ENCODE measurements at regions not wholly inside any gene's neighbourhood (a gene's known extent, or its start where the extent isn't known, plus 50 kb on each side); places are given as distances from the start of the nearest gene placed in this dataset.
A peak's percentile ranks its signal among the peaks of the same experiment; 100 is the strongest.

GRCh38 chr2:236694146-236694888, 124.7 kb downstream of the ACKR3 start:
- no peak for DNase-seq (ENCODE audit: low read depth, low spot score)
- no peak for TF ChIP-seq CTCF (conservative IDR thresholded peaks at IDR 0.05)
- no peaks in the 10 kb centered on the region for H3K27me3 Mint-ChIP-seq (ENCODE audit: low read depth)
- H3K9me3 Mint-ChIP-seq: no peaks in the 10 kb centered on the region
- no peak overlapping the region for H3K4me3 Mint-ChIP-seq
- no peaks in the 10 kb centered on the region for H3K36me3 Mint-ChIP-seq (ENCODE audit: low read depth)
- H3K27ac Mint-ChIP-seq (ENCODE audit: unreplicated experiment): no peak overlapping the region
- H3K4me1 Mint-ChIP-seq: peaks cover 29% of the 10 kb centered on the region

GRCh38 chr2:236696834-236697233, 127.2 kb downstream of the ACKR3 start:
- Mint-ChIP-seq H3K36me3 (ENCODE audit: low read depth) (no peaks in the 10 kb centered on the region), H3K27ac (ENCODE audit: unreplicated experiment) (no peak overlapping the region), H3K9me3 (no peaks in the 10 kb centered on the region), H3K4me3 (no peak overlapping the region), H3K4me1 (peaks cover 27% of the 10 kb centered on the region), H3K27me3 (ENCODE audit: low read depth) (no peaks in the 10 kb centered on the region)
- no peak for TF ChIP-seq CTCF (conservative IDR thresholded peaks at IDR 0.05)
- DNase-seq (ENCODE audit: low read depth, low spot score): no peak

GRCh38 chr2:236698016-236698627, 128.5 kb downstream of the ACKR3 start:
- peaks cover 34% of the 10 kb centered on the region for H3K4me1 Mint-ChIP-seq
- DNase-seq (ENCODE audit: low read depth, low spot score): no peak
- TF ChIP-seq CTCF (conservative IDR thresholded peaks at IDR 0.05): no peak
- no peak overlapping the region for H3K27ac Mint-ChIP-seq (ENCODE audit: unreplicated experiment)
- no peaks in the 10 kb centered on the region for H3K27me3 Mint-ChIP-seq (ENCODE audit: low read depth)
- H3K36me3 Mint-ChIP-seq (ENCODE audit: low read depth): no peaks in the 10 kb centered on the region
- no peaks in the 10 kb centered on the region for H3K9me3 Mint-ChIP-seq
- no peak overlapping the region for H3K4me3 Mint-ChIP-seq

- Mint-ChIP-seq H3K27ac (ENCODE audit: unreplicated experiment) (peak overlapping the region; percentile 51), H3K36me3 (ENCODE audit: low read depth) (no peaks in the 10 kb centered on the region), H3K4me1 (peaks cover 20% of the 10 kb centered on the region), H3K9me3 (no peaks in the 10 kb centered on the region), H3K27me3 (ENCODE audit: low read depth) (no peaks in the 10 kb centered on the region), H3K4me3 (no peak overlapping the region)
- TF ChIP-seq CTCF (conservative IDR thresholded peaks at IDR 0.05): no peak
- DNase-seq (ENCODE audit: low read depth, low spot score): no peak
Measured at GRCh38 chr2:236700703-236701102, 131.1 kb downstream of the ACKR3 start.

- peak overlapping the region; percentile 59 for H3K27ac Mint-ChIP-seq (ENCODE audit: unreplicated experiment)
- no peaks in the 10 kb centered on the region for H3K9me3 Mint-ChIP-seq
- no peak for DNase-seq (ENCODE audit: low read depth, low spot score)
- H3K27me3 Mint-ChIP-seq (ENCODE audit: low read depth): no peaks in the 10 kb centered on the region
- no peak for TF ChIP-seq CTCF (conservative IDR thresholded peaks at IDR 0.05)
- H3K4me3 Mint-ChIP-seq: no peak overlapping the region
- H3K36me3 Mint-ChIP-seq (ENCODE audit: low read depth): no peaks in the 10 kb centered on the region
- H3K4me1 Mint-ChIP-seq: peaks cover 20% of the 10 kb centered on the region
Measured at GRCh38 chr2:236702657-236703372, 133.2 kb downstream of the ACKR3 start.

All from neural crest cell (in vitro differentiated cells).